ENCODE measurements at regions not wholly inside any gene's neighbourhood (a gene's known extent, or its start where the extent isn't known, plus 50 kb on each side); places are given as distances from the start of the nearest gene placed in this dataset.

GRCh38 chr2:11103984-11104793 is 51.1 kb upstream of the SLC66A3 start:
- DNase-seq = no peak

GRCh38 chr2:11104794-11105660 is 50.2 kb upstream of the SLC66A3 start:
- no peak for DNase-seq
